HepG2 (cell line): ENCODE measurements at regions not wholly inside any gene's neighbourhood (a gene's known extent, or its start where the extent isn't known, plus 50 kb on each side); places are given as distances from the start of the nearest gene placed in this dataset.

ENCODE experiments used
- ATAC-seq: fragments of 200-7000 bp; cut with Tn5 transposase; 3 replicates; pipeline ENCODE4 v1.9.1; 2020; ENCODE audit warnings: mild to moderate bottlenecking, moderate library complexity
- BruUV-seq: library from RNA; stranded (reverse); fragments of 400-500 nt; replicated peaks from 2 replicates; lab custom pipeline; 2021; lab: Mats Ljungman, UMichigan
- CTCF ChIA-PET: fragments of 300-600 bp; formaldehyde crosslinking; extraction: SDS; loops from one replicate; lab custom pipeline; 2021; ENCODE audit warnings: low total read pairs, inconsistent platforms, low intra/inter-chr PET ratio; lab: Yijun Ruan, JAX
- POLR2A ChIA-PET: fragments of 350-600 bp; sonication (Branson Sonifier 250); formaldehyde crosslinking; loops from one replicate; lab custom pipeline; 2020; ENCODE audit warnings: antibody characterized with exemption, inconsistent platforms; lab: Yijun Ruan, JAX
- DNase-seq: peaks from one replicate; pipeline ENCODE4 v3.0.0-alpha.2; 2015; ENCODE audit warnings: low spot score
- FAIRE-seq: peaks from 3 replicates; lab custom pipeline; 2011; peaks lifted over from hg19 to GRCh38; lab: Jason Lieb, UNC
- H2AFZ ChIP-seq: one replicate; pipeline ENCODE4 v1.6.1; 2011; ENCODE audit warnings: low read length, inconsistent platforms
- H3K27ac ChIP-seq: fragments of 300-600 bp; 3 replicates; pipeline ENCODE4 v1.8.0; 2011; ENCODE audit warnings: mixed run types, mild to moderate bottlenecking, mixed read lengths, low read length, inconsistent platforms; ENCODE audit not compliant: insufficient read depth; ENCODE audit errors: extremely low read length
- H3K27me3 ChIP-seq, 2 experiments: fragments of 200-600 bp in 1 of 2; 2 replicates in 1 of 2; 3 replicates in 1 of 2; pipeline versions ENCODE4 v1.6.0 to v1.8.0; 2011; ENCODE audit warnings: low read length in 2 of 2, mild to moderate bottlenecking in 2 of 2, moderate library complexity in 2 of 2, inconsistent platforms in 1 of 2; ENCODE audit not compliant: insufficient read depth in 2 of 2, control insufficient read depth in 1 of 2
- H3K36me3 ChIP-seq, 2 experiments: fragments of 200-600 bp in 1 of 2; replicated peaks in 1 of 2; 2 replicates in 1 of 2; 3 replicates in 1 of 2; pipeline versions ENCODE4 v1.5.1 to v1.8.0; 2011; ENCODE audit warnings: low read length in 2 of 2, inconsistent platforms in 1 of 2; ENCODE audit not compliant: insufficient read depth in 2 of 2, control insufficient read depth in 1 of 2
- H3K4me1 ChIP-seq: 2 replicates; pipeline ENCODE4 v1.5.1; 2012; ENCODE audit warnings: low read length, inconsistent platforms; ENCODE audit not compliant: insufficient read depth
- H3K4me2 ChIP-seq: 2 replicates; pipeline ENCODE4 v1.6.0; 2011; ENCODE audit warnings: low read depth, low read length, inconsistent platforms
- H3K4me3 ChIP-seq, 3 experiments: fragments of 200-600 bp in 1 of 3; sonication (generic), shearing (Covaris generic) in 1 of 3; replicated peaks in 1 of 3; 2 replicates each; pipeline ENCODE4 v1.5.1; 2011 to 2016; ENCODE audit warnings: low read length in 3 of 3, inconsistent platforms in 2 of 3, low read depth in 2 of 3, mild to moderate bottlenecking in 2 of 3, control low read depth in 1 of 3, mixed read lengths in 1 of 3; ENCODE audit not compliant: insufficient read depth in 1 of 3
- H3K79me2 ChIP-seq: one replicate; pipeline ENCODE4 v1.6.1; 2011; ENCODE audit warnings: low read length, inconsistent platforms; ENCODE audit not compliant: insufficient read depth
- H3K9ac ChIP-seq: 2 replicates; pipeline ENCODE4 v1.6.0; 2011; ENCODE audit warnings: mild to moderate bottlenecking, low read depth, low read length, inconsistent platforms; ENCODE audit not compliant: insufficient read depth
- H3K9me3 ChIP-seq: 2 replicates; pipeline ENCODE4 v1.5.1; 2012; ENCODE audit warnings: mild to moderate bottlenecking, low read length
- H4K20me1 ChIP-seq: 2 replicates; pipeline ENCODE4 v1.6.0; 2011; ENCODE audit warnings: inconsistent platforms, mild to moderate bottlenecking, low read length, moderate library complexity; ENCODE audit not compliant: insufficient read depth
- ATF2 ChIP-seq: sonication (generic); formaldehyde crosslinking; IDR thresholded peaks from 2 replicates; pipeline ENCODE4 v1.4.0; 2020; ENCODE audit warnings: missing genetic modification reagents
- BATF2 ChIP-seq: sonication (generic); formaldehyde crosslinking; IDR thresholded peaks from 2 replicates; pipeline ENCODE4 v1.8.0; 2022; ENCODE audit warnings: mild to moderate bottlenecking, missing genetic modification reagents, moderate library complexity
- DR1 ChIP-seq: sonication (generic); formaldehyde crosslinking; IDR thresholded peaks from 2 replicates; pipeline ENCODE4 v1.8.0; 2021; ENCODE audit warnings: mild to moderate bottlenecking, missing genetic modification reagents, inconsistent platforms
- HHEX ChIP-seq: IDR thresholded peaks from 2 replicates; pipeline ENCODE4 v1.6.1; 2016; ENCODE audit warnings: control low read depth
- HMGA1 ChIP-seq: sonication (generic); formaldehyde crosslinking; conservative IDR thresholded peaks from 2 replicates; pipeline ENCODE4 v1.4.0; 2020; ENCODE audit warnings: missing genetic modification reagents
- MAZ ChIP-seq, 2 experiments: sonication (generic) in 1 of 2; formaldehyde crosslinking in 1 of 2; IDR thresholded peaks; 2 replicates each; pipeline versions ENCODE4 v1.5.0 to v1.6.1; 2012 to 2020; ENCODE audit warnings: low read depth in 2 of 2, mild to moderate bottlenecking in 2 of 2, borderline replicate concordance in 1 of 2, improper control_type of control experiment in 1 of 2, low read length in 1 of 2, missing genetic modification reagents in 1 of 2, moderate library complexity in 1 of 2
- ONECUT2 ChIP-seq: sonication (generic); formaldehyde crosslinking; IDR thresholded peaks from 2 replicates; pipeline ENCODE4 v1.4.0; 2020; ENCODE audit warnings: missing genetic modification reagents
- PRDM15 ChIP-seq: sonication (generic); formaldehyde crosslinking; IDR thresholded peaks from 2 replicates; pipeline ENCODE4 v1.4.0; 2020; ENCODE audit warnings: missing genetic modification reagents
- RCOR2 ChIP-seq: IDR thresholded peaks from 2 replicates; pipeline ENCODE4 v1.6.1; 2016; ENCODE audit warnings: missing biosample characterization, missing genetic modification reagents
- THAP8 ChIP-seq: sonication (generic); formaldehyde crosslinking; IDR thresholded peaks from 2 replicates; pipeline ENCODE4 v1.5.1; 2020; ENCODE audit warnings: missing genetic modification reagents, mild to moderate bottlenecking, borderline replicate concordance
- ZNF616 ChIP-seq: sonication (generic); formaldehyde crosslinking; IDR thresholded peaks from 2 replicates; pipeline ENCODE4 v1.5.0; 2020; ENCODE audit warnings: low read depth, mild to moderate bottlenecking, missing genetic modification reagents
- ZNF660 ChIP-seq: sonication (generic); formaldehyde crosslinking; IDR thresholded peaks from 2 replicates; pipeline ENCODE4 v1.5.1; 2020; ENCODE audit warnings: mild to moderate bottlenecking, low read depth, missing genetic modification reagents, borderline replicate concordance
- WGBS: methylation state at CpG from one replicate; pipeline ENCODE4 v1.1.6; 2017; ENCODE audit warnings: low lambda C conversion rate; 5-methylcytosine and 5-hydroxymethylcytosine counted together
- in situ Hi-C: cut with HindIII; loops from 2 replicates; pipeline ENCODE4 v1.10.0; 2017; ENCODE audit warnings: low pct_unique_long_range_greater_than_20kb; ENCODE audit not compliant: extremely low pct_ligation_motif_present
- intact Hi-C: fragments of 100-400 bp; cut with micrococcal nuclease; formaldehyde crosslinking; loops from one replicate; pipeline ENCODE4 v1.10.0; 2022; ENCODE audit not compliant: unreplicated experiment

GRCh38 chrY:7299960-7300359, 388.4 kb upstream of the AMELY start:
- CTCF ChIA-PET = no interaction called here
- H3K27me3 ChIP-seq = no peaks in the 10 kb centered on the region
- H2AFZ ChIP-seq = no peak overlapping the region
- H3K36me3 ChIP-seq = peaks cover under 1 to 2% of the 10 kb centered on the region in 2 experiments; a peak in 1 of 5 replicates
- POLR2A ChIA-PET = no interaction called here
- no TSS peak for BruUV-seq
- H3K79me2 ChIP-seq = peaks cover 6% of the 10 kb centered on the region
- H3K4me2 ChIP-seq = no peak overlapping the region
- no peaks in the 10 kb centered on the region for H4K20me1 ChIP-seq
- no peaks in the 10 kb centered on the region for H3K4me1 ChIP-seq
- intact Hi-C loops = no loop called here
- H3K4me3 ChIP-seq = no peak overlapping the region
- in situ Hi-C loops = no loop called here
- WGBS = 97% methylated on average over 3 of the region's 3 CpGs
- H3K9me3 ChIP-seq = no peaks in the 10 kb centered on the region
- ATAC-seq (no peak), DNase-seq (no peak), FAIRE-seq (no peak)
- no peak overlapping the region for H3K27ac ChIP-seq
- TF ChIP-seq HHEX (no peak), ZNF660 (CRISPR knock-in tag) (no peak), THAP8 (CRISPR knock-in tag) (no peak), MAZ (IDR thresholded peaks at IDR 0.05; ENCODE audit: borderline replicate concordance, low read depth, low read length) (no peak), MAZ (CRISPR knock-in tag; IDR thresholded peaks at IDR 0.05; ENCODE audit: low read depth) (no peak), ZNF616 (CRISPR knock-in tag) (no peak), PRDM15 (CRISPR knock-in tag) (no peak), HMGA1 (CRISPR knock-in tag) (no peak), DR1 (CRISPR knock-in tag) (no peak), RCOR2 (CRISPR knock-in tag) (no peak), ATF2 (CRISPR knock-in tag) (no peak), BATF2 (CRISPR knock-in tag) (no peak), ONECUT2 (CRISPR knock-in tag) (no peak)
- H3K9ac ChIP-seq = no peak overlapping the region
